Nephron (organoid): ENCODE measurements at regions not wholly inside any gene's neighbourhood (a gene's known extent, or its start where the extent isn't known, plus 50 kb on each side); places are given as distances from the start of the nearest gene placed in this dataset.

Source experiments
- H3K27ac Mint-ChIP-seq, 3 experiments: 2 replicates each; pipeline ENCODE4 v1.8.0; 2020; ENCODE audit warnings: mixed read lengths in 3 of 3, mild to moderate bottlenecking in 2 of 3, moderate library complexity in 1 of 3
- H3K27me3 Mint-ChIP-seq: 2 replicates; pipeline ENCODE4 v1.8.0; 2021; ENCODE audit warnings: low read depth, mild to moderate bottlenecking, moderate library complexity, mixed read lengths
- H3K36me3 Mint-ChIP-seq: 2 replicates; pipeline ENCODE4 v1.8.0; 2020; ENCODE audit warnings: low read depth, mixed read lengths
- H3K4me1 Mint-ChIP-seq: 2 replicates; pipeline ENCODE4 v1.8.0; 2020; ENCODE audit warnings: mixed read lengths
- H3K4me3 Mint-ChIP-seq, 3 experiments: 2 replicates each; pipeline ENCODE4 v1.8.0; 2020; ENCODE audit warnings: mild to moderate bottlenecking in 3 of 3, mixed read lengths in 3 of 3, moderate library complexity in 2 of 3
- H3K9me3 Mint-ChIP-seq: 2 replicates; pipeline ENCODE4 v1.8.0; 2020; ENCODE audit warnings: mixed read lengths
- CTCF ChIP-seq, 3 experiments: fragments of 200-600 bp; sonication (generic); IDR thresholded peaks; one replicate each; pipeline ENCODE4 v1.5.0; 2021; ENCODE audit warnings: antibody characterized with exemption in 3 of 3; ENCODE audit not compliant: unreplicated experiment in 3 of 3

- TF ChIP-seq CTCF (IDR thresholded peaks at IDR 0.05; ENCODE audit: unreplicated experiment in 3 of 3) = no peak
- H3K4me3 Mint-ChIP-seq = no peak overlapping the region
- H3K27me3 Mint-ChIP-seq = peaks cover 5% of the 10 kb centered on the region
- H3K4me1 Mint-ChIP-seq = peaks cover 11% of the 10 kb centered on the region
- H3K27ac Mint-ChIP-seq = peak overlapping the region in 1 of 3 experiments; percentile 45
- no peaks in the 10 kb centered on the region for H3K9me3 Mint-ChIP-seq
- H3K36me3 Mint-ChIP-seq = no peaks in the 10 kb centered on the region
Measured at GRCh38 chr10:9015005-9015404, 960.5 kb downstream of the GATA3 start.

- Mint-ChIP-seq H3K27ac (no peak overlapping the region), H3K27me3 (peaks cover 5% of the 10 kb centered on the region), H3K36me3 (no peaks in the 10 kb centered on the region), H3K9me3 (no peaks in the 10 kb centered on the region), H3K4me1 (peaks cover 11% of the 10 kb centered on the region), H3K4me3 (no peak overlapping the region)
- TF ChIP-seq CTCF (IDR thresholded peaks at IDR 0.05; ENCODE audit: unreplicated experiment in 3 of 3) = no peak
Measured at GRCh38 chr10:9015447-9015846, 961.0 kb downstream of the GATA3 start.

GRCh38 chr10:9016930-9017329 is 962.4 kb downstream of the GATA3 start:
- H3K4me3 Mint-ChIP-seq = no peak overlapping the region
- peaks cover 5% of the 10 kb centered on the region for H3K27me3 Mint-ChIP-seq
- H3K9me3 Mint-ChIP-seq = no peaks in the 10 kb centered on the region
- peaks cover 11% of the 10 kb centered on the region for H3K4me1 Mint-ChIP-seq
- H3K36me3 Mint-ChIP-seq = no peaks in the 10 kb centered on the region
- H3K27ac Mint-ChIP-seq = no peak overlapping the region
- no peak for TF ChIP-seq CTCF (IDR thresholded peaks at IDR 0.05; ENCODE audit: unreplicated experiment in 3 of 3)

- Mint-ChIP-seq H3K4me3 (no peak overlapping the region), H3K9me3 (no peaks in the 10 kb centered on the region), H3K27me3 (peaks cover 5% of the 10 kb centered on the region), H3K27ac (peak overlapping the region; percentile 62 to 85 (median 84)), H3K36me3 (no peaks in the 10 kb centered on the region), H3K4me1 (peaks cover 11% of the 10 kb centered on the region)
- no peak for TF ChIP-seq CTCF (IDR thresholded peaks at IDR 0.05; ENCODE audit: unreplicated experiment in 3 of 3)
Measured at GRCh38 chr10:9018195-9019173, 964.0 kb downstream of the GATA3 start.

GRCh38 chr10:9023206-9023605 is 968.7 kb downstream of the GATA3 start:
- Mint-ChIP-seq H3K27me3 (peaks cover 14% of the 10 kb centered on the region), H3K9me3 (no peaks in the 10 kb centered on the region), H3K27ac (no peak overlapping the region), H3K36me3 (no peaks in the 10 kb centered on the region), H3K4me1 (peaks cover 8% of the 10 kb centered on the region), H3K4me3 (no peak overlapping the region)
- no peak for TF ChIP-seq CTCF (IDR thresholded peaks at IDR 0.05; ENCODE audit: unreplicated experiment in 3 of 3)

- TF ChIP-seq CTCF (IDR thresholded peaks at IDR 0.05; ENCODE audit: unreplicated experiment in 3 of 3) = no peak
- H3K9me3 Mint-ChIP-seq = no peaks in the 10 kb centered on the region
- H3K36me3 Mint-ChIP-seq = no peaks in the 10 kb centered on the region
- H3K4me3 Mint-ChIP-seq = no peak overlapping the region
- H3K27ac Mint-ChIP-seq = no peak overlapping the region
- peaks cover 13% of the 10 kb centered on the region for H3K27me3 Mint-ChIP-seq
- no peaks in the 10 kb centered on the region for H3K4me1 Mint-ChIP-seq
Measured at GRCh38 chr10:9024210-9024609, 969.7 kb downstream of the GATA3 start.
